ENCODE measurements at regions not wholly inside any gene's neighbourhood (a gene's known extent, or its start where the extent isn't known, plus 50 kb on each side); places are given as distances from the start of the nearest gene placed in this dataset.

DNA sequence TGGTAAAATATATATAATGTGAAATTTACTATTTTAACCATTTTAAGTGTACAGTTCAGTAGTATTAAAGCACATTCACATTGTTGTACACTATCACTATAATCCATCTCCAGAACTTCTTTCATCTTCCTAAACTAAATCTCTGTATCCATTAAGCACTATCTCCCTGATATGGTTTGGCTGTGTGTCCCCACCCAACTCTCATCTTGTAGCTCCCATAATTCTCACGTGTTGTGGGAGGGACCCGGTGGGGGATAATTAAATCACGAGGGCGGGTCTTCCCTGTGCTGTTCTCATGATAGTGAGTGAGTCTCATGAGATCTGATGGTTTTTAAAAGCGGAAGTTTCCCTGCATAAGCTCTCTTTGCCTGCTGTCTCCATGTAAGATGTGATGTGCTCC is 178.9 kb upstream of the NABP1 start:
- TF ChIP-seq POLR2A (IDR thresholded peaks at IDR 0.05) (no peak), CTCF (IDR thresholded peaks at IDR 0.05) (no peak), POLR2AphosphoS5 (IDR thresholded peaks at IDR 0.05) (no peak)
